Inferior parietal cortex (tissue), 1 donor: ENCODE measurements at regions not wholly inside any gene's neighbourhood (a gene's known extent, or its start where the extent isn't known, plus 50 kb on each side); places are given as distances from the start of the nearest gene placed in this dataset.
"Not testable (repeated sequence)": the region's sequence is repeated elsewhere in the genome, so short reads cannot be mapped to it uniquely, and the experiment has no call there.

Source experiments
- DNase-seq: peaks from one replicate; pipeline ENCODE4 v3.0.0-alpha.2; 2016; ENCODE audit errors: extremely low spot score

GRCh38 chr12:25337916-25338315 is 87.2 kb upstream of the KRAS start:
- DNase-seq, result no peak

DNA sequence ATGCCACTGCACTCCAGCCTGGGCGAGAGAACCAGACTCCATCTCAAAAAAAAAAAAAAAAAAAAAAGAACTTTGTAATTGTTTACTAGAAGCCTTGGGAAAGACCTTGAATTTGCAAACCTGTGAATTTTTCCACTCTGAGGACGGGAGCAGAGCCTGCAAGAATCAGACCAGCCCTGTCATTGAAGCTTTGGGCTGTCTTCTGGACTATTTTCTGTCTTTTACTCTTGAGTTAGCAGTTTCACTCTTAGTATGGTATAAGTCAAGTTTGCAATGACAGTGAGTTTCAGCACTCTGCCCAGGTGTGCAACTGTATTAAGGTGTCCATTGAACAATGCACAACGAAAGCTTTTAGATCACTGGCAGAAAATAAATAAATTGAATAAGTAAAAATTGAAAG is 81.4 kb upstream of the KRAS start:
- no peak for DNase-seq

GRCh38 chr12:25328072-25328712 is 77.5 kb upstream of the KRAS start:
- no peak for DNase-seq

- no peak for DNase-seq
Measured at GRCh38 chr12:25327321-25327720, 76.6 kb upstream of the KRAS start.

GRCh38 chr12:25326326-25326725 is 75.6 kb upstream of the KRAS start:
- DNase-seq, result no peak

DNA sequence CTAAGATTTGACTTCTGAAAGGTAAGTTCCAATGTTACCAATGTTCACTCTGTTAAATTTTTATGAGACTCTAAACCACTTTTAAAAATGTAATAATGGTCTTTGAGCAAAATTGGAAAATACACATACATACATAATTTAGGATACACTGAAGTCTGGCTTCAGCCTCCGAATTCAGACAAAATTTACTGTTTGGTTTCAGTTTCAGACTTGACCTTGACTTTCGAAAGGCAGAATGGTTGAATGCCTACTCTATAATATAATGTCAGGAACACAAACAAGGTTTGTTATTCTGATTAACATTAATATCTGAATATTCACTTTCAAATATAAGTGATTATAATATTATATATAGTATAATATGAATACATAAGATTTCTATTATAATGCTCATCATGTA is 74.1 kb upstream of the KRAS start:
- no peak for DNase-seq

- no peak for DNase-seq
Measured at GRCh38 chr12:25323581-25323982, 72.9 kb upstream of the KRAS start.

GRCh38 chr12:25322918-25323531 is 72.3 kb upstream of the KRAS start:
- no peak for DNase-seq

DNA sequence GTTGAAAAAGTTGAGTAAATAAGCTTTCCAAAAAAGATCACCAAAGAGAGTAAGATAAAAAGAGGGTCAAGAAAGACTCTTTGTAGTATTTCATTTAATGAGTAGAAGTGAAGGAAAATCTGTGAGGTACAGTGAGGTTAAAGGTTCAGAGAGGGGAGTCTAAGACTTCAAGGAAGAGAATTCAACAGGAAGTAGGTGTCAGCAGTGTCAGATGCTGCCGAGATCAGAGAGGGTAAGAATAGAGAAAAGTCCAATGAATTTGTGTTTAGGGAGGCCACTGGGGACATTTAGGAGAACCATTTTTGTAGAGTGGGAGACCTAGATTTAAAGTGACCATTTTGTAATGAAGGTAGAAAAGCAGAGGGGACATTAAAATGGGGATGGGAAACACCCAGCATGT is 71.6 kb upstream of the KRAS start:
- DNase-seq, result no peak

GRCh38 chr12:25321772-25322171 is 71.0 kb upstream of the KRAS start:
- DNase-seq, result no peak

GRCh38 chr12:25320123-25321006 is 69.6 kb upstream of the KRAS start:
- DNase-seq, result peak; percentile 9

- no peak for DNase-seq
Measured at GRCh38 chr12:25319233-25319984, 68.7 kb upstream of the KRAS start.

DNA sequence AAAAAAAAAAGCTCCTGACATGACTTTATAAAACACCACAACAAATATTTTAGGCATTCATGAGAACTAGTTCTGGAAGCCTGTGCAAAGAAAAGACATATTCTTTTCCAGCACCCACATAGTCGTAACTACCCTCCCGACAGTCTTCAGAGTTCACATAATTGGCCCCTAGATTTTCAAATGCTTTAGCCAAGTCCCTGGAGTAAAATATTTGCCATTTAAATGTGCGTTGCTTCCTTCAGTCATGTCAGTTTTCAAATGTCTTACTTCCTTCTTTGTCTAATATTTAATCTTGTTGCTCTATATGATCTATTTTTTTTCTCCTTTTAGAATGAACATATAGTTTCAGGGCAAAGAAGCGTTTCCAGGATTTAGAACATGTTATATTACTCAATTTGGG is 66.8 kb upstream of the KRAS start:
- no peak for DNase-seq

DNA sequence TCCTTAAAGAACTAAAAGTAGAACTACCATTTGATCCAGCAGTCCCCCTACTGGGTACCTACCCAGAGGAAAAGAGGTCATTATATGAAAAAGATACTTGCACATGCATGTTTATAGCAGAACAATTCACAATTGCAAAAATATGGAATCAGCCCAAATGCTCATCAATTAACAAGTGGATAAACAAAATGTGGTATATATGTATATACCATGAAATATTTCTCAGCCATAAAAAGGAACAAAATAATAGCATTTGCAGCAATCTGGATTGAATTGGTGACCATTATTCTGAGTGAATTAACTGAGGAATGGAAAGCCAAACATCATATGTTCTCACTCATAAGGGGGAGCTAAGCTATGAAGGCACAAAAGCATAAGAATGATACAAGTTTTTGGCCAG is 64.7 kb upstream of the KRAS start:
- no peak for DNase-seq

GRCh38 chr12:25313266-25313990 is 62.7 kb upstream of the KRAS start:
- DNase-seq, result not testable (repeated sequence)

DNA sequence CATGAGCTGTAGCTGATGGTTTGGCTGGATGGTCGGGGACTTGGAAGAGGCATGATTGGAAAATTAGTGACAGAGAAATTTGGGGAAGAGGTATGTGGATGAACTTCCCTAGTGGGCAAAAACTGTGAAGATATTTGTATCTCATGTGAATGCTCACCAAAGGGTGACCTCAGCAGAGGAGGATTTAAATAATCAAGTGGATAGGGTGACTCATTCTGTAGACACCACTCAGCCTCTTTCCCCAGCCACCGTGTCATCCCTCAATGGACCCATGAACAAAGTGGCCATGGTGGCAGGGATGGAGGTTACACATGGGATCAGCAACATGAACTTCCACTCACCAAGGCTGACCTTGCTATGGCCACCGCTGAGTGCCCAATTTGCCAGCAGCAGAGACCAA is 60.8 kb upstream of the KRAS start:
- no peak for DNase-seq

- DNase-seq, result not testable (repeated sequence)
Measured at GRCh38 chr12:25310071-25310470, 59.3 kb upstream of the KRAS start.

DNA sequence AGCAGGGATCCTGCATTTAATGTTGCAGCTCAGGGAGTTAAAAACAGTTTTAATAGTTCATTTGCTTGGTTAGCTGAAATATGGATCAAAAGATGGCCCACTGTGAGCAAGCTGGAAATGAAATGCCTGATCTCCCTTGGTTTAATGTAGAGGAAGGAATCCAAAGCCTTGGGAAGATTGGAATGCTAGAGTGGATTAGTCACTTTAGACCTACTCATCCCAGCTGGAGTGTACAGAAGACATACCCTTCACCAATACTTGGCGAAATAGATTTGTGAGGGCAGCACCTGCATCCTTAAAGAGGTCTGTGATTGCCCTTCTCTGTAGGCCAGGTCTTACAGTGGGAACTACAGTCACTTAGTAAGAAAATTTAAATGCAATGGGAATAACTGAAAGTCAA is 58.0 kb upstream of the KRAS start:
- no peak for DNase-seq

DNA sequence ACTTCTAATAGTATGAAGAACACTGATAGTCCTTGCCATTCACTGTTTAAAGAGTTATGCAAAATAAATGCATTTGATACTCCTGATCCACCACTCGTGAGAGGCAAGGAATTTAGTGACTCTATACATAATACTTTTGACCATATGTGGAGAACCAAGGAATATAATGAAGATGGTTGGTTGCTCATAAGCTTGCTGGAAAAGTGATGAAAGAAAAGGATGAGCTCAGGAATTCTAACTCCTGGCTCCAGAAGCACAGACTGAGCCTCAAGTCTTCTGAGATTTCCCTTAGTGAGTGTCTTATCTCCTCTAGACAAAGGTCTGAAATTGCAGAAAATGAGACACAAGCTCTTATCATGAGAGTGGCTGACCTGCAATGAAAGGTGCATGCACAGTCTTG is 57.1 kb upstream of the KRAS start:
- DNase-seq, result no peak

DNA sequence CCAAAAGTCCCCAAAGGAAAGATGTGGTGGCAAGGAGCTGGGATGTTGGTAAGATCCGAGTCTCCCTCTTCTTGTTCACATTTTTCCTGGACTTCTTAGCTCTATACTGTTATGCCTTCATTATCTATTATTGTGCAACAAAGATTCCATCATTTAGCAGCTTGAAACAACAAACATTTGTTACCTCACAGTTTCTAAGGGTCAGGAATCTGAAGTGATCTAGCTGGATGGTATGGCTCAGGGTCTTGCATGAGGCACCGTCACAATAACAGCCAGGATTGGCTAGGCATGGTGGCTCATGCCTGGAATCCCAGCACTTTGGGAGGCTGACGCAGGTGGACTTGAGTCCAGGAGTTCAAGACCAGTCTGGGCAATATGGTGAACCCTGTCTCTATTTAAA is 51.1 kb upstream of the KRAS start:
- no peak for DNase-seq
